Keratinocyte (primary cell): ENCODE measurements at regions not wholly inside any gene's neighbourhood (a gene's known extent, or its start where the extent isn't known, plus 50 kb on each side); places are given as distances from the start of the nearest gene placed in this dataset.

Source experiments
- CTCF ChIP-seq, 3 experiments: IDR thresholded peaks in 1 of 3; conservative IDR thresholded peaks in 1 of 3; optimal IDR thresholded peaks in 1 of 3; 2 replicates in 2 of 3; 3 replicates in 1 of 3; pipeline versions ENCODE3 to v1.5.1; 2011; ENCODE audit warnings: low read length in 3 of 3, mild to moderate bottlenecking in 3 of 3, moderate library complexity in 2 of 3, control low read depth in 1 of 3, inconsistent platforms in 1 of 3; ENCODE audit not compliant: insufficient read depth in 2 of 3; ENCODE audit errors: extremely low read depth in 1 of 3
- EZH2 ChIP-seq: IDR thresholded peaks from one replicate; pipeline ENCODE4 v1.6.1; 2012; ENCODE audit warnings: inconsistent platforms, mild to moderate bottlenecking, low read length, moderate library complexity

DNA sequence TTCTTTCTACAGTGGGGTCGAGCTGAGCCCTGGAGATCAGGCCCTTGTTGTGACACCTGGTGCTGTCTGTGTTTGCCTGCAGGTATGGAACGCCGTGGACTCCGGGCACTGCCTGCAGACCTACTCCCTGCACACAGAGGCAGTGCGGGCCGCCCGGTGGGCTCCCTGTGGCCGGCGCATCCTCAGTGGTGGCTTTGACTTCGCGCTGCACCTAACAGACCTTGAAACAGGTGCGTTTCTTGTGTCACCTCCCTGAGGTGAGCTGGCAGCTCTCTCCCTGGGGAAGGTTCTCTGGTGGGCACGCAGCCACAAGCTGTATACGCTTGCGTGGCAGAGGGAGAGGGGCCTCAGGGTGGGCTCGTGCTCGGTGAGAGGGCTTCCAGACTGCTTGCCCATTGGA lies 119.3 kb downstream of the BEGAIN start:
- TF ChIP-seq CTCF (optimal IDR thresholded peaks at IDR 0.05 in 1 of 3, IDR thresholded peaks at IDR 0.05 in 1 of 3, conservative IDR thresholded peaks at IDR 0.05 in 1 of 3; ENCODE audit: extremely low read depth in 1 of 3, insufficient read depth in 2 of 3, low read length in 3 of 3) (no peak), EZH2 (no peak)
